Naive thymus-derived CD4-positive, alpha-beta T cell (primary cell): ENCODE measurements at regions not wholly inside any gene's neighbourhood (a gene's known extent, or its start where the extent isn't known, plus 50 kb on each side); places are given as distances from the start of the nearest gene placed in this dataset.

Experiments used
- ATAC-seq: fragments of 150-1000 bp; cut with Tn5 transposase; 2 replicates; pipeline ENCODE4 v1.10.0; 2021; ENCODE audit warnings: mild to moderate bottlenecking, moderate library complexity
- CTCF ChIA-PET: fragments of 350-600 bp; sonication (Branson Sonifier 250); formaldehyde crosslinking; loops from one replicate; lab custom pipeline; 2021; ENCODE audit warnings: antibody characterized with exemption; lab: Charles Lee
- POLR2A ChIA-PET: fragments of 350-600 bp; sonication (Branson Sonifier 250); formaldehyde crosslinking; loops from one replicate; lab custom pipeline; 2021; ENCODE audit warnings: antibody characterized with exemption, inconsistent platforms; lab: Charles Lee
- DNase-seq, 9 donors: peaks; one replicate each; pipeline versions ENCODE4 v3.0.0 to v3.0.0-alpha.2; 2020 to 2022; ENCODE audit warnings: mixed read lengths in 1 of 9
- H3K27ac ChIP-seq: one replicate; pipeline ENCODE4 v1.7.0; 2013; ENCODE audit warnings: mild to moderate bottlenecking, low read depth, low read length, moderate library complexity
- H3K27me3 ChIP-seq, 2 donors: one replicate each; pipeline ENCODE4 v1.7.0; 2013; ENCODE audit warnings: low read length in 2 of 2, mild to moderate bottlenecking in 2 of 2, moderate library complexity in 2 of 2; ENCODE audit not compliant: control insufficient read depth in 2 of 2, insufficient read depth in 2 of 2
- H3K36me3 ChIP-seq, 3 experiments: 1 replicate in 2 of 3; 2 replicates in 1 of 3; pipeline ENCODE4 v1.7.0; 2013; ENCODE audit warnings: low read length in 3 of 3, mild to moderate bottlenecking in 3 of 3, moderate library complexity in 1 of 3; ENCODE audit not compliant: insufficient read depth in 3 of 3, control insufficient read depth in 2 of 3
- H3K4me1 ChIP-seq, 2 donors: one replicate each; pipeline ENCODE4 v1.7.0; 2013; ENCODE audit warnings: low read length in 2 of 2, mild to moderate bottlenecking in 2 of 2, moderate library complexity in 1 of 2; ENCODE audit not compliant: control insufficient read depth in 2 of 2, insufficient read depth in 2 of 2
- H3K4me3 ChIP-seq: 2 replicates; pipeline ENCODE4 v1.7.0; 2013; ENCODE audit warnings: mild to moderate bottlenecking, low read length
- H3K9me3 ChIP-seq, 3 experiments: 1 replicate in 2 of 3; 2 replicates in 1 of 3; pipeline ENCODE4 v1.7.0; 2013; ENCODE audit warnings: low read length in 3 of 3; ENCODE audit not compliant: control insufficient read depth in 2 of 3
- H3K27ac Mint-ChIP-seq, 9 donors: one replicate each; pipeline ENCODE4 v1.8.0; 2020 to 2022; ENCODE audit warnings: mixed read lengths in 9 of 9, mild to moderate bottlenecking in 8 of 9, moderate library complexity in 5 of 9, inconsistent platforms in 2 of 9
- H3K27me3 Mint-ChIP-seq, 5 donors: one replicate each; pipeline ENCODE4 v1.8.0; 2021 to 2022; ENCODE audit warnings: mixed read lengths in 5 of 5, mild to moderate bottlenecking in 1 of 5
- H3K36me3 Mint-ChIP-seq, 5 donors: one replicate each; pipeline ENCODE4 v1.8.0; 2020 to 2022; ENCODE audit warnings: mixed read lengths in 5 of 5, mild to moderate bottlenecking in 3 of 5, inconsistent platforms in 1 of 5
- H3K4me1 Mint-ChIP-seq, 7 donors: one replicate each; pipeline ENCODE4 v1.8.0; 2020 to 2022; ENCODE audit warnings: mixed read lengths in 7 of 7, mild to moderate bottlenecking in 3 of 7, inconsistent platforms in 1 of 7
- H3K4me3 Mint-ChIP-seq, 10 donors: one replicate each; pipeline ENCODE4 v1.8.0; 2020 to 2022; ENCODE audit warnings: mild to moderate bottlenecking in 10 of 10, mixed read lengths in 10 of 10, moderate library complexity in 6 of 10, inconsistent platforms in 2 of 10
- H3K9me3 Mint-ChIP-seq, 11 donors: one replicate each; pipeline ENCODE4 v1.8.0; 2020 to 2022; ENCODE audit warnings: mixed read lengths in 11 of 11, mild to moderate bottlenecking in 4 of 11, inconsistent platforms in 1 of 11, moderate library complexity in 1 of 11
- intact Hi-C, 2 donors: fragments of 100-400 bp; cut with micrococcal nuclease; formaldehyde crosslinking; loops; one replicate each; pipeline ENCODE4 v1.15.1; 2023

- no peak overlapping the region for H3K27ac ChIP-seq
- Mint-ChIP-seq H3K27ac (no peak overlapping the region), H3K9me3 (peaks cover 0 to 14% (median 3%) of the 10 kb centered on the region in 11 donors), H3K27me3 (no peaks in the 10 kb centered on the region), H3K4me1 (no peaks in the 10 kb centered on the region), H3K36me3 (peaks cover 0 to 4% (median 0%) of the 10 kb centered on the region in 5 donors), H3K4me3 (no peak overlapping the region)
- no peaks in the 10 kb centered on the region for H3K27me3 ChIP-seq
- intact Hi-C loops: no loop called here
- no peaks in the 10 kb centered on the region for H3K4me1 ChIP-seq
- no peak overlapping the region for H3K4me3 ChIP-seq
- H3K36me3 ChIP-seq: no peaks in the 10 kb centered on the region
- DNase-seq (no peak), ATAC-seq (no peak)
- H3K9me3 ChIP-seq: no peaks in the 10 kb centered on the region
- POLR2A ChIA-PET: no interaction called here
- CTCF ChIA-PET: no interaction called here
Measured at GRCh38 chr18:41630232-41630886, 324.7 kb upstream of the PIK3C3 start.

- Histone ChIP-seq H3K4me1 (no peaks in the 10 kb centered on the region), H3K4me3 (no peak overlapping the region), H3K36me3 (no peaks in the 10 kb centered on the region), H3K9me3 (no peaks in the 10 kb centered on the region), H3K27me3 (no peaks in the 10 kb centered on the region), H3K27ac (no peak overlapping the region)
- ChIA-PET POLR2A (no interaction called here), CTCF (no interaction called here)
- Mint-ChIP-seq H3K4me3 (no peak overlapping the region), H3K36me3 (no peaks in the 10 kb centered on the region), H3K9me3 (peaks cover 0 to 10% (median 0%) of the 10 kb centered on the region in 11 donors), H3K27ac (no peak overlapping the region), H3K4me1 (no peaks in the 10 kb centered on the region), H3K27me3 (no peaks in the 10 kb centered on the region)
- no peak for ATAC-seq
- DNase-seq: no peak
- intact Hi-C loops: no loop called here
Measured at GRCh38 chr18:41624460-41624859, 330.6 kb upstream of the PIK3C3 start.

GRCh38 chr18:41621177-41621576 is 333.9 kb upstream of the PIK3C3 start:
- Mint-ChIP-seq H3K27me3 (no peaks in the 10 kb centered on the region), H3K9me3 (peaks cover 0 to 20% (median 0%) of the 10 kb centered on the region in 11 donors), H3K27ac (no peak overlapping the region), H3K4me3 (no peak overlapping the region), H3K36me3 (no peaks in the 10 kb centered on the region), H3K4me1 (no peaks in the 10 kb centered on the region)
- no peaks in the 10 kb centered on the region for H3K27me3 ChIP-seq
- ATAC-seq (no peak), DNase-seq (no peak)
- H3K9me3 ChIP-seq: no peaks in the 10 kb centered on the region
- H3K4me3 ChIP-seq: no peak overlapping the region
- intact Hi-C loops: no loop called here
- ChIA-PET CTCF (no interaction called here), POLR2A (no interaction called here)
- no peak overlapping the region for H3K27ac ChIP-seq
- no peaks in the 10 kb centered on the region for H3K36me3 ChIP-seq
- no peaks in the 10 kb centered on the region for H3K4me1 ChIP-seq

- ChIA-PET POLR2A (no interaction called here), CTCF (no interaction called here)
- intact Hi-C loops: no loop called here
- Histone ChIP-seq H3K4me3 (no peak overlapping the region), H3K9me3 (no peaks in the 10 kb centered on the region), H3K36me3 (no peaks in the 10 kb centered on the region), H3K4me1 (no peaks in the 10 kb centered on the region), H3K27ac (no peak overlapping the region), H3K27me3 (no peaks in the 10 kb centered on the region)
- H3K27ac Mint-ChIP-seq: no peak overlapping the region
- DNase-seq (no peak), ATAC-seq (no peak)
- H3K36me3 Mint-ChIP-seq: no peaks in the 10 kb centered on the region
- H3K4me3 Mint-ChIP-seq: no peak overlapping the region
- no peaks in the 10 kb centered on the region for H3K27me3 Mint-ChIP-seq
- no peaks in the 10 kb centered on the region for H3K4me1 Mint-ChIP-seq
- peaks cover 0 to 22% (median 5%) of the 10 kb centered on the region in 11 donors for H3K9me3 Mint-ChIP-seq
Measured at GRCh38 chr18:41618147-41618546, 336.9 kb upstream of the PIK3C3 start.

- Histone ChIP-seq H3K36me3 (no peaks in the 10 kb centered on the region), H3K27me3 (no peaks in the 10 kb centered on the region), H3K27ac (no peak overlapping the region), H3K4me3 (no peak overlapping the region), H3K4me1 (no peaks in the 10 kb centered on the region), H3K9me3 (no peaks in the 10 kb centered on the region)
- POLR2A ChIA-PET: no interaction called here
- Mint-ChIP-seq H3K4me3 (no peak overlapping the region), H3K9me3 (peaks cover 0 to 23% (median 5%) of the 10 kb centered on the region in 11 donors), H3K4me1 (no peaks in the 10 kb centered on the region), H3K27ac (no peak overlapping the region), H3K36me3 (no peaks in the 10 kb centered on the region), H3K27me3 (no peaks in the 10 kb centered on the region)
- CTCF ChIA-PET: no interaction called here
- intact Hi-C loops: no loop called here
- no peak for DNase-seq
- no peak for ATAC-seq
Measured at GRCh38 chr18:41617647-41618046, 337.4 kb upstream of the PIK3C3 start.

- DNase-seq (no peak), ATAC-seq (no peak)
- H3K36me3 ChIP-seq: no peaks in the 10 kb centered on the region
- no peak overlapping the region for H3K27ac ChIP-seq
- H3K4me3 ChIP-seq: no peak overlapping the region
- no peaks in the 10 kb centered on the region for H3K4me1 Mint-ChIP-seq
- no peaks in the 10 kb centered on the region for H3K9me3 ChIP-seq
- H3K36me3 Mint-ChIP-seq: peaks cover 0 to 10% (median 3%) of the 10 kb centered on the region in 5 donors
- no peak overlapping the region for H3K27ac Mint-ChIP-seq
- H3K4me1 ChIP-seq: no peaks in the 10 kb centered on the region
- H3K9me3 Mint-ChIP-seq: peaks cover 2 to 32% (median 11%) of the 10 kb centered on the region in 11 donors
- no peak overlapping the region for H3K4me3 Mint-ChIP-seq
- H3K27me3 ChIP-seq: no peaks in the 10 kb centered on the region
- CTCF ChIA-PET: no interaction called here
- POLR2A ChIA-PET: no interaction called here
- intact Hi-C loops: no loop called here
- H3K27me3 Mint-ChIP-seq: no peaks in the 10 kb centered on the region
Measured at GRCh38 chr18:41613003-41613609, 341.9 kb upstream of the PIK3C3 start.

- POLR2A ChIA-PET: no interaction called here
- Mint-ChIP-seq H3K27me3 (no peaks in the 10 kb centered on the region), H3K36me3 (peaks cover 0 to 10% (median 3%) of the 10 kb centered on the region in 5 donors), H3K4me1 (no peaks in the 10 kb centered on the region), H3K9me3 (peaks cover 2 to 40% (median 18%) of the 10 kb centered on the region in 11 donors), H3K27ac (no peak overlapping the region), H3K4me3 (no peak overlapping the region)
- no peak overlapping the region for H3K4me3 ChIP-seq
- no peak for ATAC-seq
- no peak overlapping the region for H3K27ac ChIP-seq
- CTCF ChIA-PET: no interaction called here
- intact Hi-C loops: no loop called here
- DNase-seq: no peak
- no peaks in the 10 kb centered on the region for H3K36me3 ChIP-seq
- H3K4me1 ChIP-seq: no peaks in the 10 kb centered on the region
- no peaks in the 10 kb centered on the region for H3K27me3 ChIP-seq
- H3K9me3 ChIP-seq: no peaks in the 10 kb centered on the region
Measured at GRCh38 chr18:41604964-41605363, 350.1 kb upstream of the PIK3C3 start.
